Type B pancreatic cell (in vitro differentiated cells): ENCODE measurements at regions not wholly inside any gene's neighbourhood (a gene's known extent, or its start where the extent isn't known, plus 50 kb on each side); places are given as distances from the start of the nearest gene placed in this dataset.

Source experiments
- DNase-seq: peaks from one replicate; pipeline ENCODE4 v3.0.0; 2021; ENCODE audit warnings: mixed read lengths; ENCODE audit not compliant: unreplicated experiment; ENCODE audit errors: extremely low spot score
- H3K27ac Mint-ChIP-seq: 2 replicates; pipeline ENCODE4 v1.8.0; 2021; ENCODE audit warnings: mild to moderate bottlenecking, mixed read lengths
- H3K27me3 Mint-ChIP-seq: 2 replicates; pipeline ENCODE4 v1.8.0; 2021; ENCODE audit warnings: mixed read lengths
- H3K36me3 Mint-ChIP-seq: 2 replicates; pipeline ENCODE4 v1.8.0; 2021; ENCODE audit warnings: mixed read lengths
- H3K4me1 Mint-ChIP-seq: one replicate; pipeline ENCODE4 v1.8.0; 2021; ENCODE audit warnings: mixed read lengths; ENCODE audit not compliant: unreplicated experiment
- H3K4me3 Mint-ChIP-seq: 2 replicates; pipeline ENCODE4 v1.8.0; 2021; ENCODE audit warnings: mild to moderate bottlenecking, mixed read lengths
- H3K9me3 Mint-ChIP-seq: 2 replicates; pipeline ENCODE4 v1.8.0; 2021; ENCODE audit warnings: mixed read lengths
- CTCF ChIP-seq: fragments of 200-600 bp; sonication (generic); conservative IDR thresholded peaks from 2 replicates; pipeline ENCODE4 v1.5.0; 2021; ENCODE audit warnings: antibody characterized with exemption, mild to moderate bottlenecking

GRCh38 chrX:36856849-36857248, 151.3 kb upstream of the FAM47C start:
- DNase-seq, result no peak
- H3K27ac Mint-ChIP-seq, result no peak overlapping the region
- no peaks in the 10 kb centered on the region for H3K4me1 Mint-ChIP-seq
- no peaks in the 10 kb centered on the region for H3K27me3 Mint-ChIP-seq
- peak; percentile 52 for TF ChIP-seq CTCF
- no peak overlapping the region for H3K4me3 Mint-ChIP-seq
- H3K36me3 Mint-ChIP-seq, result no peaks in the 10 kb centered on the region
- H3K9me3 Mint-ChIP-seq, result no peaks in the 10 kb centered on the region

GRCh38 chrX:36859231-36859630, 148.9 kb upstream of the FAM47C start:
- DNase-seq, result no peak
- TF ChIP-seq CTCF, result no peak
- no peak overlapping the region for H3K4me3 Mint-ChIP-seq
- H3K4me1 Mint-ChIP-seq, result no peaks in the 10 kb centered on the region
- no peaks in the 10 kb centered on the region for H3K36me3 Mint-ChIP-seq
- H3K27me3 Mint-ChIP-seq, result no peaks in the 10 kb centered on the region
- H3K27ac Mint-ChIP-seq, result no peak overlapping the region
- H3K9me3 Mint-ChIP-seq, result no peaks in the 10 kb centered on the region

- no peak for DNase-seq
- Mint-ChIP-seq H3K36me3 (no peaks in the 10 kb centered on the region), H3K4me1 (no peaks in the 10 kb centered on the region), H3K4me3 (no peak overlapping the region), H3K27me3 (no peaks in the 10 kb centered on the region), H3K9me3 (no peaks in the 10 kb centered on the region), H3K27ac (no peak overlapping the region)
- no peak for TF ChIP-seq CTCF
Measured at GRCh38 chrX:36861601-36862000, 146.6 kb upstream of the FAM47C start.

- Mint-ChIP-seq H3K27ac (no peak overlapping the region), H3K27me3 (no peaks in the 10 kb centered on the region)
- DNase-seq, result no peak
Measured at GRCh38 chrX:36867143-36867542, 141.0 kb upstream of the FAM47C start.

GRCh38 chrX:36868592-36868991, 139.6 kb upstream of the FAM47C start:
- Mint-ChIP-seq H3K4me1 (no peaks in the 10 kb centered on the region), H3K36me3 (no peaks in the 10 kb centered on the region), H3K4me3 (no peak overlapping the region), H3K27ac (no peak overlapping the region), H3K27me3 (no peaks in the 10 kb centered on the region), H3K9me3 (no peaks in the 10 kb centered on the region)
- DNase-seq, result no peak
- TF ChIP-seq CTCF, result no peak

More at GRCh38 chrX:36867143-36867542, 141.0 kb upstream of the FAM47C start:
- peak; percentile 78 for TF ChIP-seq CTCF
- Mint-ChIP-seq H3K4me3 (no peak overlapping the region), H3K36me3 (no peaks in the 10 kb centered on the region), H3K9me3 (no peaks in the 10 kb centered on the region), H3K4me1 (no peaks in the 10 kb centered on the region)

GRCh38 chrX:36869457-36869856, 138.7 kb upstream of the FAM47C start:
- no peak for TF ChIP-seq CTCF
- Mint-ChIP-seq H3K4me1 (no peaks in the 10 kb centered on the region), H3K9me3 (no peaks in the 10 kb centered on the region), H3K27ac (no peak overlapping the region), H3K27me3 (no peaks in the 10 kb centered on the region), H3K4me3 (no peak overlapping the region), H3K36me3 (no peaks in the 10 kb centered on the region)
- no peak for DNase-seq
